Upper lobe of left lung (tissue), 6 donors: ENCODE measurements at regions not wholly inside any gene's neighbourhood (a gene's known extent, or its start where the extent isn't known, plus 50 kb on each side); places are given as distances from the start of the nearest gene placed in this dataset.

Source experiments
- ATAC-seq, 2 donors: fragments of 200-7000 bp; cut with Tn5 transposase; one replicate each; pipeline ENCODE4 v1.9.1; 2022; ENCODE audit warnings: mild to moderate bottlenecking in 2 of 2, moderate library complexity in 2 of 2; ENCODE audit not compliant: low FRiP score in 2 of 2
- DNase-seq, 2 donors: peaks; one replicate each; pipeline ENCODE4 v3.0.0-alpha.2; 2019 to 2020
- H3K27ac ChIP-seq, 4 donors: fragments of 200-600 bp; sonication (generic); one replicate each; pipeline ENCODE4 v1.5.1; 2016 to 2019
- H3K27me3 ChIP-seq, 4 donors: fragments of 200-600 bp; sonication (generic); one replicate each; pipeline ENCODE4 v1.5.1; 2017 to 2019
- H3K36me3 ChIP-seq, 4 donors: fragments of 200-600 bp; sonication (generic); one replicate each; pipeline ENCODE4 v1.5.1; 2016 to 2019
- H3K4me1 ChIP-seq, 4 donors: fragments of 200-600 bp; sonication (generic); one replicate each; pipeline ENCODE4 v1.5.1; 2018 to 2019
- H3K4me3 ChIP-seq, 4 donors: fragments of 200-600 bp; sonication (generic); one replicate each; pipeline ENCODE4 v1.5.1; 2017 to 2019; ENCODE audit warnings: mild to moderate bottlenecking in 2 of 4, moderate library complexity in 1 of 4
- H3K9me3 ChIP-seq, 4 donors: fragments of 200-600 bp; sonication (generic); one replicate each; pipeline ENCODE4 v1.5.1; 2018 to 2019
- CTCF ChIP-seq, 6 experiments: fragments of 450-650 bp in 4 of 6; fragments of 200-600 bp in 2 of 6; sonication (generic) in 2 of 6; IDR thresholded peaks; one replicate each; pipeline ENCODE4 v1.5.1; 2016 to 2019; ENCODE audit warnings: antibody characterized with exemption in 6 of 6
- EP300 ChIP-seq, 4 donors: sonication (generic); formaldehyde crosslinking; IDR thresholded peaks; one replicate each; pipeline ENCODE4 v1.5.1; 2017; ENCODE audit warnings: antibody characterized with exemption in 4 of 4, control low read depth in 2 of 4
- POLR2A ChIP-seq, 4 donors: fragments of 450-650 bp; IDR thresholded peaks; one replicate each; pipeline ENCODE4 v1.5.1; 2016 to 2017; ENCODE audit warnings: antibody characterized with exemption in 4 of 4, mild to moderate bottlenecking in 2 of 4
- POLR2AphosphoS5 ChIP-seq, 2 donors: sonication (generic); formaldehyde crosslinking; IDR thresholded peaks; one replicate each; pipeline ENCODE4 v1.5.1; 2017; ENCODE audit warnings: antibody characterized with exemption in 2 of 2
- WGBS, 2 donors: methylation state at CpG; one replicate each; pipeline ENCODE4 v1.1.5; 2017 to 2018; 5-methylcytosine and 5-hydroxymethylcytosine counted together
- donor health status: DM: no; HTN: no; CAD: no; lungs with moderate emphysema.
- donor health status: DM: no; HTN: yes; CAD: no; lungs with severe emphysema.

GRCh38 chr3:177471733-177472480, 274.6 kb upstream of the TBL1XR1 start:
- no peak overlapping the region for H3K27ac ChIP-seq
- no peaks in the 10 kb centered on the region for H3K27me3 ChIP-seq
- H3K4me1 ChIP-seq, result no peaks in the 10 kb centered on the region
- ATAC-seq, result no peak
- no peak overlapping the region for H3K4me3 ChIP-seq
- H3K36me3 ChIP-seq, result no peaks in the 10 kb centered on the region
- no peaks in the 10 kb centered on the region for H3K9me3 ChIP-seq
- 75 to 80% methylated on average over 4 of the region's 4 CpGs for WGBS, 2 donors
- no peak for DNase-seq
- no peak for TF ChIP-seq EP300 (IDR thresholded peaks at IDR 0.05)
- no peak for TF ChIP-seq POLR2A (IDR thresholded peaks at IDR 0.05)
- TF ChIP-seq POLR2AphosphoS5 (IDR thresholded peaks at IDR 0.05), result no peak
- TF ChIP-seq CTCF (IDR thresholded peaks at IDR 0.05), result no peak

GRCh38 chr3:177473184-177473583, 275.9 kb upstream of the TBL1XR1 start:
- WGBS, 2 donors, result 85 to 88% methylated on average over 6 of the region's 6 CpGs
- no peak overlapping the region for H3K27ac ChIP-seq
- no peaks in the 10 kb centered on the region for H3K27me3 ChIP-seq
- no peaks in the 10 kb centered on the region for H3K9me3 ChIP-seq
- H3K4me1 ChIP-seq, result peaks cover 1 to 10% (median 6%) of the 10 kb centered on the region in 4 donors
- TF ChIP-seq CTCF (IDR thresholded peaks at IDR 0.05) (no peak), POLR2AphosphoS5 (IDR thresholded peaks at IDR 0.05) (no peak)
- no peaks in the 10 kb centered on the region for H3K36me3 ChIP-seq
- DNase-seq, result no peak
- ATAC-seq, result no peak
- H3K4me3 ChIP-seq, result no peak overlapping the region

- 90 to 94% methylated on average over 2 of the region's 2 CpGs for WGBS, 2 donors
- Histone ChIP-seq H3K4me3 (no peak overlapping the region), H3K27ac (no peak overlapping the region), H3K9me3 (no peaks in the 10 kb centered on the region), H3K4me1 (peaks cover 7 to 16% (median 8%) of the 10 kb centered on the region in 4 donors), H3K36me3 (no peaks in the 10 kb centered on the region), H3K27me3 (no peaks in the 10 kb centered on the region)
- ATAC-seq, result no peak
- DNase-seq, result no peak
- no peak for TF ChIP-seq CTCF (IDR thresholded peaks at IDR 0.05)
These were observed 276.6 kb upstream of the TBL1XR1 start for GRCh38 chr3:177473903-177474302.

- 97 to 98% methylated on average over 11 of the region's 11 CpGs for WGBS, 2 donors
- Histone ChIP-seq H3K4me3 (no peak overlapping the region), H3K9me3 (no peaks in the 10 kb centered on the region), H3K36me3 (no peaks in the 10 kb centered on the region), H3K27ac (no peak overlapping the region), H3K27me3 (no peaks in the 10 kb centered on the region), H3K4me1 (peaks cover 11 to 20% (median 12%) of the 10 kb centered on the region in 4 donors)
- TF ChIP-seq POLR2A (IDR thresholded peaks at IDR 0.05) (no peak), EP300 (IDR thresholded peaks at IDR 0.05) (no peak), POLR2AphosphoS5 (IDR thresholded peaks at IDR 0.05) (no peak), CTCF (IDR thresholded peaks at IDR 0.05) (no peak)
- no peak for ATAC-seq
- DNase-seq, result no peak
These were observed 277.5 kb upstream of the TBL1XR1 start for GRCh38 chr3:177474652-177475355.

- ATAC-seq, result no peak
These were observed 278.0 kb upstream of the TBL1XR1 start for GRCh38 chr3:177475356-177475665.

More at GRCh38 chr3:177475356-177475665, 278.0 kb upstream of the TBL1XR1 start:
- Histone ChIP-seq H3K36me3 (no peaks in the 10 kb centered on the region), H3K4me1 (peaks cover 11 to 20% (median 12%) of the 10 kb centered on the region in 4 donors), H3K27me3 (no peaks in the 10 kb centered on the region), H3K27ac (no peak overlapping the region), H3K4me3 (no peak overlapping the region), H3K9me3 (no peaks in the 10 kb centered on the region)
- DNase-seq, result no peak
- 86 to 96% methylated on average over 5 of the region's 5 CpGs for WGBS, 2 donors
- TF ChIP-seq EP300 (IDR thresholded peaks at IDR 0.05) (no peak), POLR2AphosphoS5 (IDR thresholded peaks at IDR 0.05) (no peak), POLR2A (IDR thresholded peaks at IDR 0.05) (no peak), CTCF (IDR thresholded peaks at IDR 0.05) (no peak)
